Neuron (in vitro differentiated cells): ENCODE measurements at regions not wholly inside any gene's neighbourhood (a gene's known extent, or its start where the extent isn't known, plus 50 kb on each side); places are given as distances from the start of the nearest gene placed in this dataset.

ENCODE experiments used
- H2AFZ ChIP-seq: one replicate; pipeline ENCODE4 v1.6.1; 2013; ENCODE audit warnings: low read depth, mild to moderate bottlenecking, inconsistent platforms, low read length, moderate library complexity
- H3K27me3 ChIP-seq: one replicate; pipeline ENCODE4 v1.6.1; 2013; ENCODE audit warnings: low read length; ENCODE audit not compliant: insufficient read depth
- H3K36me3 ChIP-seq: one replicate; pipeline ENCODE4 v1.6.1; 2013; ENCODE audit warnings: low read length; ENCODE audit not compliant: insufficient read depth
- H3K4me1 ChIP-seq: one replicate; pipeline ENCODE4 v1.6.1; 2013; ENCODE audit warnings: low read length; ENCODE audit not compliant: insufficient read depth
- H3K4me3 ChIP-seq: 2 replicates; pipeline ENCODE4 v1.5.1; 2013; ENCODE audit warnings: mild to moderate bottlenecking, low read length, moderate library complexity
- H3K9me3 ChIP-seq: one replicate; pipeline ENCODE4 v1.6.1; 2013; ENCODE audit warnings: low read length

DNA sequence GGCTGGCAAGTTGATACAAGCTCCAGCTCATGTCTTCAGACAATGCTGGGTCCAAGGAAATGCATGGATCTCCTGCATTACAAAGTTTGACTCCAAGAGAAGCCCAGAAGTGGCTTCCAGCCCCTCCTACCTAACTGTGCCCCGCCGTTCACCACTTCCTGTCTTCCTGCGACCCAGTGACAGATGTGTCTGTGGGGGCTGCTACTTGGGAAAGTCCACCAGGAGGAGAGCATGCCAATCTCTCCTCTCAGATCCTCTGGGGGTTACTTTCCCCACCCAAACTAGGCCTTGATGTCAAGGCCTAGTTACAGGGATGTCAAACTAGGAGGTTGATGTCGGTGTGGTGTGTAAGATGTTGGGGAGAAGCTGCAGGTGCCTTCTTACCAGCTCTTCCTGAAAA lies 133.6 kb upstream of the RASGRP1 start:
- no peaks in the 10 kb centered on the region for H3K4me1 ChIP-seq
- H3K4me3 ChIP-seq: no peak overlapping the region
- H2AFZ ChIP-seq: no peak overlapping the region
- no peaks in the 10 kb centered on the region for H3K9me3 ChIP-seq
- H3K36me3 ChIP-seq: no peaks in the 10 kb centered on the region
- no peaks in the 10 kb centered on the region for H3K27me3 ChIP-seq

DNA sequence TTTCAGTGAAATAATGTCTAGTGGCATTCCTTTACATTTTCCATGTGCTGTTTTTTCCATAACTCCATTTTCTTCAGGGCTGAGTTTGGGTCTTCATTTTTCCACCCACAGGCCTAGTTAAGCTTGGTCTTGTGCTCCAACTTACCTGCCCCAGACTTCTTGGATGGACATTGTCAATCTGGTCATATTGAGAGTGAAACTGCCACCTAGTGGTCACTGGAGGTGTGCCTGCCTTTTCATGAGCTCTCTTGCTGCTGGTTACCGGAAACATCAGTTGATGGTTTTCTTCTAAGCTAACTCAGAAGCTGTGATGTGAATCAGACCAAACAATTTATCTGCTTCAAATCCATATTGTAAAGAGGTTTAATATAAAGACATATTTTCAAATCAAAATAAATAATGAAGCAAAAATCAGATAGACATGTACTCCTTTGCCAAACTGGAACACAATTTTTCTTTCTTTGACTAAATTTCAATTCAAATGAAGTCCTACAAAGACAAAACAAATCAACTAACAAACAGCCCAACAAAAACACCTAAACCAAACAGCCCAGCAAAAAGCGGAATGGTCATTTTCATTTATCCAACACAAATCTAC lies 135.1 kb upstream of the RASGRP1 start:
- Histone ChIP-seq H3K4me3 (no peak overlapping the region), H3K27me3 (no peaks in the 10 kb centered on the region), H3K4me1 (no peaks in the 10 kb centered on the region), H3K36me3 (no peaks in the 10 kb centered on the region), H3K9me3 (no peaks in the 10 kb centered on the region), H2AFZ (no peak overlapping the region)

DNA sequence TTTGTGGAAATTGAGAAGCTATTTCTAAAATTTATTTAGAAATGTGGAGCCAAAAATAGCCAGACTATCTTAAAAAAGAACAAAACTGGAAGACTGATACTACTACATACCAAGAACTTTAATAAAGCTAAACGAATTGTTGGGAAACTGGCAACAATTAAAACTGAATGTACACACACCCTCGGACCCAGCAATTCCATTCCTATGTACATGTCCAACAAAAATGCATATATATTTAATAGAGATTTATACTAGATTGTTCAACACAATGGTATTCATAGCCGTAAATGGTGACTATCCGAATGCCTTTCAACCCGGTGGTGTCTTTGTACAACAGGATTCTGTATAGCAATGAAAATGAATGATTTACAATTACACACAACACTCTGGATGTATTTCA lies 136.5 kb upstream of the RASGRP1 start:
- Histone ChIP-seq H3K9me3 (no peaks in the 10 kb centered on the region), H3K36me3 (no peaks in the 10 kb centered on the region), H2AFZ (no peak overlapping the region), H3K4me3 (no peak overlapping the region), H3K4me1 (no peaks in the 10 kb centered on the region), H3K27me3 (peaks cover 7% of the 10 kb centered on the region)

DNA sequence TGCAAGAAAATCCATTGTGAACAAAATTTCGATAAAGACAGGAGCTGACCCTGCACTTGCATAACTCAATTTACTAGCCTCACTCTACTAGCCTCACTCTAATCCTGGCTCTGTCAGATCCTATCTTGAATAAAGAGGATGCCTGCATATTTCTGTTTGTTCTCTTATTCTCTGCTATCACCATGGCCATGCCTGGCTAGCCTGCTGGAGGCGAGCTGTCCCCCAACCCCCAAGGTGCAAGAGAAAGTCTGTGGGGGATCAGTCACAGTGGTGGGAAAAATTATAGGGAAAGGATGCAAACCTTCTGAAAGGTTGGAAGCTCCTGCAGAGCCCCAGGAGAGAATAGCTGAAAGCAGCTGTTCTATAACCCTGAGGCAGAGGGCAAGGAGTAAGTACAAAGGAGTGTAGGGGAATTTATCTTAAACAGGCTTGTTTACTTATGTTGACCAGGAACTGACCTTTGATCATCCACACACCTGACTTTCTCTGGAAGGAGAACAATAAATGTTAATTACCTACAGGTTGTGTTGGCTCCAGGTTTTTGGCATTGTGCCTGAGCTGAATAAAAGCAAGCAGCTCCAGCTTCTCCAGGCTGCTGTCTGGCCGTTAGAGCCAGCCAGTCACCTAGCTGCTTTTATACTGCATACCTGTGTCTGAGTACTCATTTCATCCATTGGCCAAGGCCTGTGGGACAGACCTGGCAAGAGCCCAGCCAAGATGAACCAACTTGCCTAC lies 137.7 kb upstream of the RASGRP1 start:
- H2AFZ ChIP-seq: no peak overlapping the region
- no peak overlapping the region for H3K4me3 ChIP-seq
- no peaks in the 10 kb centered on the region for H3K9me3 ChIP-seq
- no peaks in the 10 kb centered on the region for H3K36me3 ChIP-seq
- H3K27me3 ChIP-seq: peaks cover 10% of the 10 kb centered on the region
- no peaks in the 10 kb centered on the region for H3K4me1 ChIP-seq

DNA sequence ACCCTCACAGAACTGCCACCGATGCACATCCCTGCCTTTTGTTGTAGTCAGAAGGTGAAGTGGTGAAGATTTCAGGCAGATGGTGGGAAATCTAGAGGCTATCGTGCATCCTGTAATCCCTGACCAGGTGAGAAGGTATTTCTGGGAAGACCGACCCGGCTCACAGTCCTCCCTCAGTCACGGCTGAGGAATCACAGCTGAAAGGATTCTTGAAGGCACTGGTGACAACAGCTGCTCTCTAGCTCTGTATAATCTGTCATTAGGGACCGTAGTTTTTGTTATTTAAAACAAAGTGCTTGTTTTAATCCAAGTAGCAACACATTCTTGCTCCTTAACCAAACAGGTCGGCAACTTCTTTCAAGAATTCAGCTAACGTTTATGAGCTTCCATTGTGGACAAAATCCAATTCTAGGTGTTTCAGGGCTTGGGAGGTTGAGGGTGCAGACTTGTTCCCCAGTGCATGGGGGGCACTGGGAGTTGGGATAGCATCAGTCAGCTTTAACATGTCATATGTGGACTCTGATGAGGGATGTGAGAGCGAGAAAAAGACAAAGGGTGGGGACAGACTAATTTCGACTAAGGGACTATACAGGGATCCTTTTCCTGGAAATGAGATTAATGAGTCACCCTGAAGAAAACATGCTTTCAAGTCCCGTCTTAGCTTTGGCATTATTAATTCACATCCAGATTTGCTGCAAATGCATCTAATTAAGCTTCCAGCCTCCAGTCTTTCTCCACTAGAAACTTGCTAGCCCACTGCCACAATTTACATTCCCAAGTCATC lies 141.0 kb upstream of the RASGRP1 start:
- H3K4me3 ChIP-seq: no peak overlapping the region
- H3K36me3 ChIP-seq: no peaks in the 10 kb centered on the region
- H3K4me1 ChIP-seq: peaks cover 6% of the 10 kb centered on the region
- no peak overlapping the region for H2AFZ ChIP-seq
- peaks cover 10% of the 10 kb centered on the region for H3K27me3 ChIP-seq
- no peaks in the 10 kb centered on the region for H3K9me3 ChIP-seq

DNA sequence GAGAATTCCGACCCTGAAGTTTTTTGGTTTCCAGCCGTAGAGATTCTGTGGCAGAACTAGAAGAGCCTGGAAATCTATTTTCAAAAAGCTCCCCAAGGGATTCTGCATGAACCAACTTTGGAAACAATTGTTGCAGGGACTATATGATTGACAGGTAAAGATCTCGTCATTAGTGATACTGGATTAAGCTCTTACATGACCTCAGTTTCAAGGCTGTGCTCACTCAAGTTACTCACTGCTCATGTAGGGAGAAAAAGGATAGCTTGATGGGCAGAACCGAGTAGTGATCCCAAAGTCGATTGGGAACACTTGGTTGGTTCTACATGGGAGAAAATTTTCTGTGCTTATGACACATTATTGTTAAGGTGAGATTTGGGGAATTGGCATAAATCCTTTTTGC lies 142.3 kb upstream of the RASGRP1 start:
- H3K4me1 ChIP-seq: peaks cover 6% of the 10 kb centered on the region
- H2AFZ ChIP-seq: no peak overlapping the region
- peaks cover 10% of the 10 kb centered on the region for H3K27me3 ChIP-seq
- no peaks in the 10 kb centered on the region for H3K9me3 ChIP-seq
- no peak overlapping the region for H3K4me3 ChIP-seq
- H3K36me3 ChIP-seq: no peaks in the 10 kb centered on the region

DNA sequence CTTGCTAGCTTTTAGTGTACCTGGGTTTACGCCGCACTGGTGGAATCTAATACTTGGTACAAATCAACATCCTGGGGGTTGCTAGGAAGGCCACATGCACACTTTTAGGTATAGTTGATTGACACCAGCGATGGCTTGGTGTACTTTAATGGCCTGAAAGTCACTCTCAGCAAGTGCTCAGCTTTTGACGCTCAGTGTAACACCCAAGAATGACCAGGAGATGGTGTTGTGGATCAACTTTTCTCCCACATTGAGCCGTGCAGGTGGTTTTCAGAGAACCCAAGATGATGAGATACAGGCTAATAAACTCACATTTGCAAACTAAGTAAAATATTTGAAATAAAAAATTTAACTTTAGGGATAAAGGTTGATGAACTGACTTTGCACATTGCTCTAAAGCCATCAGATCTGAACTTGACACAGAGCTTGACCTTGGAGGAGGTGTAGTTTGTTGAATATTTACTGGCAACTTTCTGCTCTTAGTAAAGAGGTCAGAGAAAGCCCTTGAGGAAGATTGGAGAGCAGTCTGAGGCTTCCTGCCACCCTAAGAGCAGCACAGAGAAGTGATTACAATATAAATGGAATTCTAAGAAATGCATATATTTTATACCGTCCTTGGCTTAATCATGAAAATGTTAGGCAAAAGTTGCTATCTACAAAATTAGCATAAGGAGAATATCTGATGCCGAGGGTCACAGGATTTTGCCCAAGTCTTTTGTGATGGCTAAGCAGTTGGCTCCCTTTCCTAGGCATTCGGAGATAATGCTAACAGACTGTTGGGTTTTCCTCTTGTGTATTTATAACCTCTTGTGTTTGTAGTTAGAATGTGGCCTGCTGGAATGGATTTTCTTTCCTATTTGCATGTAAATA lies 143.4 kb upstream of the RASGRP1 start:
- Histone ChIP-seq H3K36me3 (no peaks in the 10 kb centered on the region), H3K9me3 (no peaks in the 10 kb centered on the region), H2AFZ (no peak overlapping the region), H3K27me3 (peaks cover 10% of the 10 kb centered on the region), H3K4me1 (peaks cover 6% of the 10 kb centered on the region), H3K4me3 (no peak overlapping the region)

DNA sequence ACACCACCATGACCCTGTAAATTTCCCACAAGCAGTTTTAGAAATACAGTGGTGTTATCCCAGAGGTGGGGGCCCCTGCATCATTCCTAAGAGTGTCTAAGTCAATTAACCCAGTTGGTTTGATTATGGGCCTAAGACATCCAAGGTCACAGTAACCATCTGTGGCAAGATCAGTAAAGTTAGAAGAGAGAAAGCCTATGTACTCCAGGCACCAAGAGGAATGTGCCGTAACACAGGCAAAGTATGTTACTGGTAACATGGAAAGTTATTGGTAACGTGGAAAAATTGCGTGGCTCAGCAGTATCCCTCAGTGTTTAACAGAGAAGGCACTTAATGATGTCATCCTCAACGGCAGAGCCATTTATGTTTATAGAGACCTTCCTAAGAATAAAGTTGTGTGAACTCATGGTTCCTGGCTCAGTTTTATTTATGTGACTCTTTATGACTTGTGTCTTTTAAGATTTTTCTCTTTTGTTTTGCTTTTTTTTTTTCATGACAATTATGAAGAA lies 144.1 kb upstream of the RASGRP1 start:
- Histone ChIP-seq H3K4me1 (peaks cover 6% of the 10 kb centered on the region), H3K27me3 (peaks cover 10% of the 10 kb centered on the region), H3K4me3 (no peak overlapping the region), H3K36me3 (no peaks in the 10 kb centered on the region), H3K9me3 (no peaks in the 10 kb centered on the region), H2AFZ (no peak overlapping the region)

DNA sequence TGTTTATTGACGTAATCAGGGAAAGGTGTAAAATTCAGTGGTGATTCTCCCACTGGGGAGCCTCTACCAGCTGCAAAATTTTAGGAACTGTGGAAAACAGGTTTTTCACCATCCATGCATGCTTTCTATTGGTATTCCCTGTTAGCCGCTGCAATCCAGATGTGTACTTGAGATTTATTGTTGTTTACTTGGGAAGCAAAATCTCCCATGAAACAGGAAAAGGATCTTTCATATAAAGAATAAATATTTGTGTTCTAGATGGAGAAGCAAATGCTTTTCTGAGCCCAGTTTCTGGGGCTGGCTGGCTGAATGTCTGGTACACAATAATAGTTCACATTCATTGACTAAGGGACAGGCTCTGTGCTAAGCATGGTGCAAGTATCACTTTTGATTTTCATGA lies 144.6 kb upstream of the RASGRP1 start:
- Histone ChIP-seq H3K9me3 (no peaks in the 10 kb centered on the region), H3K4me3 (no peak overlapping the region), H2AFZ (no peak overlapping the region), H3K36me3 (no peaks in the 10 kb centered on the region), H3K27me3 (peaks cover 10% of the 10 kb centered on the region), H3K4me1 (peaks cover 6% of the 10 kb centered on the region)

DNA sequence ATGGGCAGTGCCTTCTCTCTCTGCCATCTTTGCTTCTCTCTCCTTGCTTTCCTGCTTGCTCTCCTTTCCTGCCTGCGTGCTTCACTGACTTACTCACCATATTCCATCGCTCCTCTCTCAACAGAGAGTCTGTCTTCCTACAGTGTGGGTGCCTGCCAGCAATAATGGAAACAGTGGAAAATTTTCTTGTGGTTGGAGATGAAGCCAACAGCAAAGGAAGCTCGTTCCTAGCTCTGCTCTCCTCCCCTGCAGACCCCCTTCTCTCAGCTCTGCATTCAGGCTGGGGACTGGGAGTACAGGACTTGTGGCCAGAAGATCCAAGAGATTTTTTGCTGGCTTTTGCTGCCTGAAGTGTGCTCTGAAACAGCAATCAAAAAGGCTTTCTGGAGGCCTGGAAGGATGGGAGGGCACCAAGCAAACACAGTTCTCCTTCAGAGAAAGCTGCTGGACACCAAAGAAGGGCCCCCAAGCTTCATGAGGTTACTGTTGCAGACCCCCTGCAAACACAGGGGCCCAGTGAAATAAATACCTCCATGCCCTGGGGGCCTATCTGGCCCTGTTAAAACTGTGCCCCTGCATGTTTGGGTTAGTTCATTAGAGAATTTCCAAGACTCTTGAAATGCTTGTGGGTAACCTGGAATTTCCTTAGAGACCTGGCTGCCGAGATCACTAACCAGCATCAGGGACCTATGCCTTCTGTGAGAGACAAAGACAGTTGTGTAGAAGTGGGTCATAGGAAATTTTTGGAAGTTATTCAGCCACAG lies 149.9 kb upstream of the RASGRP1 start:
- Histone ChIP-seq H3K4me1 (no peaks in the 10 kb centered on the region), H3K36me3 (no peaks in the 10 kb centered on the region), H3K27me3 (no peaks in the 10 kb centered on the region), H3K9me3 (no peaks in the 10 kb centered on the region), H3K4me3 (no peak overlapping the region), H2AFZ (no peak overlapping the region)

DNA sequence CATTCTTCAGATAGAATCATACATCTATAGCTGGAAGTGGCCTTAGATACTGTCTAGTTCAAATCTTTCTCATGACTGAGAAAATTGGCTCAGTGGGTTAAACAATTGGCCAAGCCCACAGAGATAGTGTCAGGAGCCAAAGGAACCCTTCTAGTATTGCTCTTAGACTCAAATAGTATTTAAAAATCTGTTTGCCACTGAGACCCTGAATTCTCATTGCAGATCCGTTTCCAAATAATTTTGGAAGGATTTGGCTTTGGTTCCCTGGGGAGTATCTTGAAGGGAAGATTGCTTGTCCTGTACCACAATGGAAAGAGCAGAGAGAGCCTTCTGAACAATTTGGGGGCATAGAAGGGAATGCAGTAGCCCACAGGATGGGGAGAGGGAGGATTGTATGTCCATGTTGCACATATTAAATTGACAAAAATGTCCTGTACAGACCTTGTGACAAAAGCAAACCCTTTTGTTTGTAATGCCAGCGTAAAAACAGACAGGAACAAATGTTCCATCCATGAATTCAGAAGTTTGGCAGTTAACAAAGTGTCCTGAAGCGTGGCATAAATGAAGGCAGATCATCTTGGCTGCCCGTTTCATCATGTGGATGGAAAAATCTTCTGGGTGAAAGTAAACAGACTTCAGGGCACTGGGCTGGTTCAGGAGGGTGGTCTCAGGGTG lies 156.4 kb upstream of the RASGRP1 start:
- H3K36me3 ChIP-seq: no peaks in the 10 kb centered on the region
- no peaks in the 10 kb centered on the region for H3K27me3 ChIP-seq
- H3K4me1 ChIP-seq: no peaks in the 10 kb centered on the region
- H2AFZ ChIP-seq: no peak overlapping the region
- H3K9me3 ChIP-seq: no peaks in the 10 kb centered on the region
- no peak overlapping the region for H3K4me3 ChIP-seq

DNA sequence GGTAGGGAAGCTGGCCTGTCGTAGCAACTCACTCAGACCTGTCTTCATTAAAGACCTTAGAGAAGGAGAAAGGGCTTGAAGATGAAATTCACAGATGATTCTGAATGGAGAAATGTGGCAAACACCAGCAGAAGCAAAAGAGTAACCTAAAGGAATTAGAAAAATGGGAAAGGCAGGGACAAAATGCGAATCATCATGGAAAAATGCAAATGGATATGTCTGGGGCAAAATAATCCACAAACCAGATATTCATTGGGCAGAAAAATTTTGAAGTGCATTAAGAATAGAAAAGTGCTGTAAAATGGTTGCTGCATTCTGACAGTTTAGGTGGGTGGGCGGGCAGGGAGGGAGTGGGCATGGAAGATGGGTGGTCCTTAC lies 156.9 kb upstream of the RASGRP1 start:
- H2AFZ ChIP-seq: no peak overlapping the region
- H3K36me3 ChIP-seq: no peaks in the 10 kb centered on the region
- no peaks in the 10 kb centered on the region for H3K27me3 ChIP-seq
- H3K9me3 ChIP-seq: no peaks in the 10 kb centered on the region
- H3K4me1 ChIP-seq: no peaks in the 10 kb centered on the region
- no peak overlapping the region for H3K4me3 ChIP-seq
